GM12891 (cell line): ENCODE measurements at regions not wholly inside any gene's neighbourhood (a gene's known extent, or its start where the extent isn't known, plus 50 kb on each side); places are given as distances from the start of the nearest gene placed in this dataset.

Experiments used
- DNase-seq: peaks from one replicate; pipeline ENCODE4 v3.0.0; 2011; ENCODE audit warnings: low spot score; ENCODE audit not compliant: insufficient read length
- FAIRE-seq: peaks from 2 replicates; lab custom pipeline; 2011; peaks lifted over from hg19 to GRCh38; lab: Jason Lieb, UNC
- PAX5 ChIP-seq: IDR thresholded peaks from 2 replicates; pipeline ENCODE4 v1.6.1; 2011; ENCODE audit warnings: low read length, moderate library complexity, mild to moderate bottlenecking; ENCODE audit not compliant: insufficient read depth, severe bottlenecking
- POLR2A ChIP-seq: IDR thresholded peaks from 2 replicates; pipeline ENCODE4 v1.6.1; 2011; ENCODE audit warnings: low read depth, low read length, control low read depth
- POLR2AphosphoS5 ChIP-seq: IDR thresholded peaks from 2 replicates; pipeline ENCODE4 v1.6.1; 2011; ENCODE audit warnings: low read depth, low read length, control low read depth
- POU2F2 ChIP-seq: IDR thresholded peaks from 2 replicates; pipeline ENCODE4 v1.6.1; 2011; ENCODE audit warnings: low read depth, mild to moderate bottlenecking, control low read depth, low read length, moderate library complexity
- SPI1 ChIP-seq: IDR thresholded peaks from 2 replicates; pipeline ENCODE4 v1.6.1; 2011; ENCODE audit warnings: low read depth, low read length, control low read depth
- TAF1 ChIP-seq: IDR thresholded peaks from 2 replicates; pipeline ENCODE4 v1.6.1; 2011; ENCODE audit warnings: low read depth, low read length, control low read depth

DNA sequence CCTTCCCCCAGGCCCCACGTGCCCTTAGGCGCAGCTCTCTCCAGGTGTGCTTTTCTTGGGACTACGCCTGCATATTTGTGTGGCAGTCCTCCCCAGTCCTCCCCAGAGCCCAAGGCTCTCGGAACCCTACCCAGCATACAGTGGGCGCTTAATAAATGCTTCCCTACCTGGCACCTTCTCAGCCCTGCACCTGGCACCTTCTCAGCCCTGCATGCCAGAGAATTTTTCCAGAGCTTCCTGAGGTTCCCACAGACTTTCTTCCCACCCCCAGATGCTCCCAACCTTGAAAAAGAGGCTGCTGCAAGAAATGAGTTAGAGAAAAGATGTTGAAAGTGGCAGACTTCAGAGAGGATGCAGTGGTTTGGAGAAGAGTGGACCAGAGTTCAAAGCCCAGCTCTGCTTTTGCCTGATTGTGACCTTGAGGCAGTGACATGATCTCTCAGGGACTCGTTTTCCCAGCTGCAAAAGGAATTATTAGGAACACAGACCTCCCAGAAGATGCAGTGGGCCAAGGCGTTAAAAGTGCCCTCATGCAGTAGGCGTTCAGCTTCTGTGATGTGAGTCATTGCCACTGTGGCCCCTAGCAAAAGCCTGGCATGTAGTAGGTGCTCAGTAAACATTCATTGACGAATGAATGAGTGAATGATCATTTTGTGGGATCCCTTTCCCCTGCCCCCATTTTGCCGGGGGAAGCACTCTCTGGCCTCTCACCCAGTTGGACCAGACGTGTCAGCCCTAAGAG lies 167.2 kb downstream of the PHETA1 start:
- FAIRE-seq (no peak), DNase-seq (no peak)
- no peak for TF ChIP-seq POLR2A
- TF ChIP-seq POLR2AphosphoS5 = no peak
- no peak for TF ChIP-seq TAF1
- no peak for TF ChIP-seq POU2F2
- no peak for TF ChIP-seq PAX5
- no peak for TF ChIP-seq SPI1

DNA sequence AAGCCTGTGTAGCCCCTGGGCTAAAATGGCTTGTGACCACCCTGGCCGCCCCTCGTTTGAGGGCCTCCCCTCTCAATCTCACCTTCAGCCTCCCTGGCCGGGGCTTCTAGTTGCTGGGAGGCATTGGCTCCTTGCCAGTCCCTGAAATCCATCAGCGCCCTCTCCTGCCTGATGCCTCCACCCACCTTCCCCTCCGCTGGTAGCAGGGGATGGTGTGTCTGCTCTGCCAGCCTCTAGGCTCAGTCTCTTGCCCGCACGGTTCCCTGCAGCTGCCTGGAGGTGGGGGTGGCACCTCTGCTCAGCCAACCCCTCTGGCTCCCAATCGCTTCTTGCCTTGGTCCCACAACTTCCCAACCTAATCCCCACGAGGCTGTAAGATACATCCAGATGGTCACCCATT lies 167.9 kb downstream of the PHETA1 start:
- FAIRE-seq (no peak), DNase-seq (no peak)
- no peak for TF ChIP-seq POLR2AphosphoS5
- no peak for TF ChIP-seq TAF1
- TF ChIP-seq POU2F2 = no peak
- no peak for TF ChIP-seq POLR2A
- TF ChIP-seq SPI1 = no peak
- no peak for TF ChIP-seq PAX5

DNA sequence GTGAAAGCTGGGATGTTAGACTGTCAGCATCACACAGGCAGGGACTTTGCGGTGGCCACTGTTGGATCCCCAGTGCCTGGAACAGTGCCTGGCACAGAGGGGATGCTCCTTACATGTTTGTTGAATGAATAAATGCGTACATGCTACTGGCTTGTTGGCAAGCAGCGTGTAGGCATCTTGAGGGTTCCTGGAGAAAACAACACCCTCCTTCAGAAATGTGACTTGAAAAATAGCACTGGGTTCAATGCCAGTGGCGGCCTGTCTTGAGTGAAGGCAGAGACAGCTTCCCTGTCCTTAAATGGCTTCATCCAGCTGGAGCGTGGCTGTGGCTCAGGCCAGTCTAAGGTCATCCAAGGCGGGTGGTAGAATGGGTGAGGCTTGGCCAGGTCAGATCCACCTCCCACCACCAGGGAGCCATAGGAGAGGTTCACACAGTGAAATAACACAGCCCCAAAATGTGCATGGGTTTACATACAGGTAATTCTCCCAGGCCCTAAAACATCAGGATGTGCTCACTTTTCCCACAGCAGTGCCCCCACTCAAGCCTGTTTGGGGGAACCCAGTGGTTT lies 171.4 kb downstream of the PHETA1 start:
- TF ChIP-seq PAX5 (no peak), POU2F2 (no peak), TAF1 (no peak), SPI1 (no peak)
- DNase-seq (no peak), FAIRE-seq (no peak)

DNA sequence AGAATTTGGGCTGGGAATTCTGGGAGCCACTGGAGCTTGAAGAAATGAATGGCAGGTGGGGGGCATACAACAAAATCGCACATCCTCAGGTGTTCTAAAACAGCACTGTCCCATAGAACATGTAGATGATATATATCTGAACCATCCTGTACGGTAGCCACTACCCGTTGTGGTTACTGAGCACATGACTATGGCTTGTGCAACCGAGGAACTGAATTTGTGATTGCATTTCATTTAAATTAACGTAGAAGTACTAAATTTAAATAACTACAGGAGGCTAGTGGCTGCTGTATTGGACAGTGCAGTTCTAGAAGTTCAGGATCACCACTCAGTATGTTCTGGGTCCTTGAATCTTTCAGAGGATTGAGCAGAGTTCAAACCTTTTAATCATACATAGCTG lies 172.4 kb downstream of the PHETA1 start:
- FAIRE-seq (no peak), DNase-seq (no peak)
- no peak for TF ChIP-seq POLR2A
- no peak for TF ChIP-seq PAX5
- TF ChIP-seq TAF1 = no peak
- TF ChIP-seq POLR2AphosphoS5 = no peak
- no peak for TF ChIP-seq SPI1
- no peak for TF ChIP-seq POU2F2

DNA sequence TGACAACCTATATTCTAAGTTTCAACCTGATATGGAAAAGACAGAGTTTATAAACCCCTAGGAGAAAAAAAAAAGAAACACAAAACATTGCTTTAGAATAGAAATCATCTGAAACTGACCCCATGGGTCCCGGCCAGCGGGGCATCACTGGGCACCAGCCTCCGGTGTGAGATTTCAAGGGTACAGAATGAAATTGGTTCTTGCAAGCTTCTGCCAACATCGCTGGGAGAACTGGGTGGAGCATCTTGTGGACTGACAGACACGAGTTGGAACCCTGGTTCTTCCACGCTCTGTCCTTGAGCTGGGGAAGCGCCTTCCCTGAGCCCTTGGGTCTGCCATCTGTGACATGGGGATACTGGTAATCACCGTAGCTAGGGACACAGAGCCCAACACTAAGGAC lies 173.6 kb downstream of the PHETA1 start:
- FAIRE-seq (no peak), DNase-seq (no peak)
- no peak for TF ChIP-seq POLR2AphosphoS5
- TF ChIP-seq TAF1 = no peak
- no peak for TF ChIP-seq POU2F2
- no peak for TF ChIP-seq POLR2A
- TF ChIP-seq SPI1 = no peak
- TF ChIP-seq PAX5 = no peak

DNA sequence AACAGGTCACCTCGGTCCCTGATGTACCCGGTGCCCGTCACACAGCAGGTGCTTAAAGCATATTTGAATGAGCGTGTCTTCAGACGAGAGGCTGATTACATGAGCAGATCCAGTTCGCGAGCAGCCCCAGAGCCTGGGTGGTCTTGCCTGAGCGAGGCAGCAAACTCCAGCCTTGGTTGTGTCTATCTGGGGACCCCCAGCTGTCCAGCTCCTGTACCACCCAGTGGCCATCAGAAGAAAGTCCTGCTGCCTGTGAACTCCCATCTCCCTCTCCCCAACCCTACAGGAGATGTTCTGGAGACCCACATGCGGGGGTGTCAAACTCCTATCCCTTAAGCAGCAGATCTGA lies 174.2 kb downstream of the PHETA1 start:
- DNase-seq (no peak), FAIRE-seq (no peak)
- TF ChIP-seq SPI1 (no peak), POU2F2 (no peak), POLR2A (no peak), TAF1 (no peak), PAX5 (no peak), POLR2AphosphoS5 (no peak)

DNA sequence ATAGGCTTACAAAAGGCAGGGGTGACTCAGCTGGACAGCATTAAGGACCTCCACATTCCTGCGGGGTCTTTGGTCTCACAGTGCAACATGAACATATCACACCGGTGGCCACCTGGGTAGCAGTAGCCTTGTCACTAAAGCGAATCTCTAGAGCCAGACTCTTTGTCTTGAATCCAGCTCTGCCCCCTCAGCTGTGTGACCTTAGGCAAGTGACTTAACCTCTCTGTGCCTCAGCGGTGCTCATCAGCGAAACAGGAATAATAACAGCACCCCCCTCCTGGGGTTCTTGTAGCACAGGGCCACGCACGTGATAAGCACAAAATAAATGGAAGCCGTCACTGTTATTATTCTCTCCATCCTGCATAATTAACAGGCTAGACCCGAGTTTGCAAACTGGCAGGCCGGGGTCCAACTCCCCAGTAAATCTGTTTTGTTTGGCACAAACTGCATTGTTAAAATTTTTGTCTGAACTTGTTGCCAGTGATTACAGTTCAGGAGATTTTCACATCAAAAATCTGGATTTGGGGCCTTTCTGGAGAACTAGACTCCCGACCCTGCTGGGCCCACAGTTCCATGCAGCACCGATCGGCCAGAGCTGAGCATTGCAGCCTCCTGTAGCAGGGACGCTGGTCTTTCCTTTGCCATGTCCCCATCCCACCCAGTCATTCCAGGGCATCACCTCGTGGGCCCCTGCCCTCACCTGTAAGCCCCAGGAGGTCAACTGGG lies 174.8 kb downstream of the PHETA1 start:
- DNase-seq (no peak), FAIRE-seq (no peak)
- TF ChIP-seq POU2F2 = no peak
- no peak for TF ChIP-seq SPI1
- no peak for TF ChIP-seq POLR2A
- TF ChIP-seq POLR2AphosphoS5 = no peak
- no peak for TF ChIP-seq PAX5
- TF ChIP-seq TAF1 = no peak

DNA sequence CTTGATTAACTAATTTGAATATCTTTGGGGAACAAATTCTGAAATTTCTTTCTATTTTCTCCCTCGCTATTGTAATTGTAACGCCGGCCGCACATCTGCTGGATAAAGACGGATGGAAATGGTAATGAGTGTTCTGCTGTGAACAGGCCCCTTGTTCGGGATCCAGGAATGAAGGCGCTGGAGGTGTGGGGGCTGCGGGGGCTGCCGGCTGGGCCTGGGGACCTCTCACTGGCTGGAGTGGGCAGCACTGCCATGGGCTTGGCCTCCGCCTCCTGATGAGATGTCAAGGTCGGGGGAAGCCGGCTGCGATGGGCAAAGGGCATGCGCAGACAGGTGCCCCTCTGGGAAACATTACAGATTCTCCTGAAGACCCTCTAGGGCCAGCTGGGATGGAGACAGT lies 175.4 kb downstream of the PHETA1 start:
- FAIRE-seq = no peak
- TF ChIP-seq TAF1 = no peak
- TF ChIP-seq PAX5 = no peak
- no peak for DNase-seq

DNA sequence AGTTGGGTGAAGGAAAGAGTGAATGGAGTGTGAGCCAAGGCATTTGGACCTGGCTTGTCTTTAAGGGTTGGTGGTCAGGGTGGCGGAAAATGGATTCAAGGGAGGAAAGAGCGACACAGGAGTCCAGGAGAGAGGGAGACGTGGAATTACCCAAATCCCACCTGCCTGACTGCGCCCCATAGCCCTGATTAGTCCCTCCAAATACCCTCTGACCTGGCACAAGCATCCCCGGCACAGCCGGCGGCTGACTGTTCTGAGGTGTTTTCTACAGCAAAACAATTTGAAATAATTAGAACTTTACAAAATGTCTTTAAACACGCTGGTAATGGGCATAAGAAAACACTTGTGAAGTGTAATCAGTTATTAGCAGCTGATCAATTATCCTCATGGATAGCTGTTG lies 175.8 kb downstream of the PHETA1 start:
- DNase-seq (no peak), FAIRE-seq (no peak)
- TF ChIP-seq POLR2AphosphoS5 = no peak
- no peak for TF ChIP-seq POU2F2
- no peak for TF ChIP-seq POLR2A

DNA sequence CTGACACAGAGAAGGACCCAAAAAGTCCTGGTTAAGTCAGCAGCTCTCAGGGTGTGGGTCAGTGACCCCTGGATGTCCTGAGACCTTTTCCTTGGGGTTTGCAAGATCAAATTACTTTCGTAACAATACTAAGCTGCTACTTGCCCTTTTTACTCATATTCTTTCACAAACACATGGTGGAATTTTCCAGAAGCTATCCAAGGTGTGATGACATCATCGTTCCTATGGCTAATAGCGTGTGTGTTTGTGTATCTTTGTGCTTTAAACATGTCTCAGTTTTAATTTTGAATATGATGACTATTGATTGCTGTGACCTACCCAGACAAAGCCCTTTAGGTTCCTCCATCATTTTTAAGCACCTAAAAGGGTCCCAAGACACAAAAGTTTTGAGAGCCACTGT lies 176.2 kb downstream of the PHETA1 start:
- DNase-seq (no peak), FAIRE-seq (no peak)
- TF ChIP-seq POLR2A = no peak
- TF ChIP-seq PAX5 = no peak
- TF ChIP-seq POU2F2 = no peak
- TF ChIP-seq SPI1 = no peak
- no peak for TF ChIP-seq POLR2AphosphoS5
- TF ChIP-seq TAF1 = no peak
